NB4 (cell line): ENCODE measurements at regions not wholly inside any gene's neighbourhood (a gene's known extent, or its start where the extent isn't known, plus 50 kb on each side); places are given as distances from the start of the nearest gene placed in this dataset.

ENCODE experiments used
- CTCF ChIP-seq: IDR thresholded peaks from one replicate; pipeline ENCODE4 v1.5.1; 2012; ENCODE audit warnings: low read depth, low read length
- MAX ChIP-seq: IDR thresholded peaks from 2 replicates; pipeline ENCODE4 v1.6.1; 2011; ENCODE audit warnings: low read depth, low read length
- POLR2A ChIP-seq: IDR thresholded peaks from 2 replicates; pipeline ENCODE4 v1.6.1; 2011; ENCODE audit warnings: mild to moderate bottlenecking; ENCODE audit not compliant: insufficient read length; ENCODE audit errors: extremely low read depth

- TF ChIP-seq CTCF (no peak), POLR2A (no peak), MAX (no peak)
These were observed 128.8 kb upstream of the SMIM30 start for GRCh38 chr7:113247198-113247597.
